HCT116 (cell line): ENCODE measurements at regions not wholly inside any gene's neighbourhood (a gene's known extent, or its start where the extent isn't known, plus 50 kb on each side); places are given as distances from the start of the nearest gene placed in this dataset.

Experiments used
- ATAC-seq: fragments of 200-7000 bp; cut with Tn5 transposase; 2 replicates; pipeline ENCODE4 v1.9.1; 2020; ENCODE audit warnings: mild to moderate bottlenecking, moderate library complexity
- BruUV-seq: library from RNA; stranded (reverse); fragments of 400-500 nt; replicated peaks from 2 replicates; lab custom pipeline; 2021; lab: Mats Ljungman, UMichigan
- CTCF ChIA-PET: fragments of 300-600 bp; sonication (Branson Sonifier 250); formaldehyde crosslinking; loops from one replicate; lab custom pipeline; 2021; ENCODE audit warnings: antibody characterized with exemption; lab: Charles Lee
- POLR2A ChIA-PET: fragments of 300-600, 350-600 bp; sonication (Branson Sonifier 250); formaldehyde crosslinking; loops from one replicate; lab custom pipeline; 2021; ENCODE audit warnings: antibody characterized with exemption; lab: Charles Lee
- RAD21 ChIA-PET, 2 experiments: fragments of 300-600 bp; sonication (Branson Sonifier 250); formaldehyde crosslinking; loops; one replicate each; lab custom pipeline; 2023; ENCODE audit warnings: low total read pairs in 2 of 2; ENCODE audit not compliant: uncharacterized antibody in 2 of 2, unreplicated experiment in 2 of 2, low non-redundant PET in 1 of 2; lab: Charles Lee
- DNase-seq: peaks from one replicate; pipeline ENCODE4 v3.0.0-alpha.2; 2010; ENCODE audit warnings: low read depth, low spot score
- H2AFZ ChIP-seq: fragments of 200-600 bp; shearing (Covaris generic), sonication (generic); 2 replicates; pipeline ENCODE4 v1.6.1; 2017; ENCODE audit warnings: low read depth, mixed run types, mixed read lengths, antibody characterized with exemption, low read length; ENCODE audit not compliant: poor library complexity, severe bottlenecking
- H3K27ac ChIP-seq: 2 replicates; pipeline ENCODE4 v1.5.1; 2012; ENCODE audit warnings: low read depth, low read length
- H3K27me3 ChIP-seq: fragments of 200-600 bp; sonication (generic); 2 replicates; pipeline ENCODE4 v1.6.1; 2016; ENCODE audit warnings: mixed run types, low read length, mixed read lengths; ENCODE audit not compliant: insufficient read depth
- H3K36me3 ChIP-seq, 2 experiments: fragments of 200-500 bp in 1 of 2; fragments of 200-600 bp in 1 of 2; sonication (Bioruptor generic) in 1 of 2; sonication (generic) in 1 of 2; 2 replicates each; pipeline versions ENCODE4 v1.5.1 to v1.6.1; 2014 to 2016; ENCODE audit warnings: low read length in 2 of 2, inconsistent platforms in 1 of 2, mixed read lengths in 1 of 2, mixed run types in 1 of 2; ENCODE audit not compliant: insufficient read depth in 2 of 2, control insufficient read depth in 1 of 2
- H3K4me1 ChIP-seq, 2 experiments: fragments of 200-600 bp in 1 of 2; sonication (generic) in 1 of 2; 2 replicates each; pipeline versions ENCODE4 v1.5.1 to v1.6.1; 2012 to 2017; ENCODE audit warnings: low read length in 2 of 2, inconsistent platforms in 1 of 2, mild to moderate bottlenecking in 1 of 2, mixed read lengths in 1 of 2, mixed run types in 1 of 2, moderate library complexity in 1 of 2; ENCODE audit not compliant: insufficient read depth in 2 of 2, control insufficient read depth in 1 of 2
- H3K4me2 ChIP-seq: fragments of 200-600 bp; sonication (generic); 2 replicates; pipeline ENCODE4 v1.6.1; 2017; ENCODE audit warnings: mixed run types, low read length, mixed read lengths
- H3K4me3 ChIP-seq, 2 experiments: fragments of 200-600 bp in 1 of 2; sonication (generic) in 1 of 2; replicated peaks in 1 of 2; 2 replicates each; pipeline ENCODE4 v1.5.1; 2011 to 2016; ENCODE audit warnings: low read length in 2 of 2, control low read depth in 1 of 2, low read depth in 1 of 2, mild to moderate bottlenecking in 1 of 2, mixed read lengths in 1 of 2, mixed run types in 1 of 2
- H3K79me2 ChIP-seq: fragments of 200-600 bp; sonication (generic); 2 replicates; pipeline ENCODE4 v1.6.1; 2017; ENCODE audit warnings: mild to moderate bottlenecking, mixed run types, low read length, moderate library complexity, mixed read lengths; ENCODE audit not compliant: insufficient read depth
- H3K9ac ChIP-seq: fragments of 200-600 bp; sonication (generic); 2 replicates; pipeline ENCODE4 v1.6.1; 2016; ENCODE audit warnings: low read length, mixed read lengths
- H3K9me2 ChIP-seq: fragments of 200-600 bp; sonication (generic), shearing (Covaris generic); 2 replicates; pipeline ENCODE4 v1.6.1; 2017; ENCODE audit warnings: mixed run types, mild to moderate bottlenecking, moderate library complexity; ENCODE audit not compliant: insufficient read depth
- H3K9me3 ChIP-seq, 2 experiments: fragments of 200-500 bp in 1 of 2; fragments of 200-600 bp in 1 of 2; sonication (Bioruptor generic) in 1 of 2; sonication (generic) in 1 of 2; 2 replicates each; pipeline ENCODE4 v1.6.1; 2014 to 2017; ENCODE audit warnings: low read length in 2 of 2, mixed read lengths in 2 of 2, inconsistent platforms in 1 of 2, low read depth in 1 of 2, mild to moderate bottlenecking in 1 of 2, mixed run types in 1 of 2, moderate library complexity in 1 of 2; ENCODE audit not compliant: control insufficient read depth in 1 of 2, insufficient read depth in 1 of 2
- H4K20me1 ChIP-seq: fragments of 200-600 bp; sonication (generic), shearing (Covaris generic); 2 replicates; pipeline ENCODE4 v1.6.1; 2017; ENCODE audit warnings: mixed run types, mild to moderate bottlenecking, moderate library complexity; ENCODE audit not compliant: insufficient read depth
- ATF3 ChIP-seq: IDR thresholded peaks from 2 replicates; pipeline ENCODE4 v1.6.1; 2012
- CBX3 ChIP-seq: IDR thresholded peaks from 2 replicates; pipeline ENCODE4 v1.6.1; 2012; ENCODE audit warnings: low read depth
- FOSL1 ChIP-seq: IDR thresholded peaks from 2 replicates; pipeline ENCODE4 v1.6.1; 2012; ENCODE audit warnings: low read depth
- POLR2AphosphoS5 ChIP-seq: IDR thresholded peaks from 2 replicates; pipeline ENCODE4 v1.6.1; 2011; ENCODE audit warnings: mild to moderate bottlenecking, low read depth, low read length, moderate library complexity
- RAD21 ChIP-seq: IDR thresholded peaks from 2 replicates; pipeline ENCODE4 v1.6.1; 2012; ENCODE audit warnings: low read depth, mild to moderate bottlenecking
- REST ChIP-seq: IDR thresholded peaks from 2 replicates; pipeline ENCODE4 v1.6.1; 2012; ENCODE audit warnings: low read depth
- SRF ChIP-seq: IDR thresholded peaks from 2 replicates; pipeline ENCODE4 v1.6.1; 2012; ENCODE audit warnings: low read depth
- TCF7L2 ChIP-seq: IDR thresholded peaks from 2 replicates; pipeline ENCODE4 v1.7.0; 2011; ENCODE audit warnings: borderline replicate concordance, inconsistent platforms; ENCODE audit not compliant: insufficient read depth, insufficient read length; ENCODE audit errors: extremely low read depth
- YY1 ChIP-seq: IDR thresholded peaks from 2 replicates; pipeline ENCODE4 v1.6.1; 2011; ENCODE audit warnings: low read length, low read depth, moderate library complexity, mild to moderate bottlenecking; ENCODE audit not compliant: insufficient replicate concordance; ENCODE audit errors: extremely low read depth
- ZNF274 ChIP-seq: fragments of 200-500 bp; sonication (Bioruptor generic); IDR thresholded peaks from 2 replicates; pipeline ENCODE4 v1.6.1; 2014; ENCODE audit warnings: mild to moderate bottlenecking, low read depth, low read length, inconsistent platforms
- intact Hi-C: fragments of 100-400 bp; cut with micrococcal nuclease; formaldehyde crosslinking; loops from 2 replicates; pipeline ENCODE4 v1.10.0; 2022

- no peak overlapping the region for H2AFZ ChIP-seq
- no peak overlapping the region for H3K9ac ChIP-seq
- no peak overlapping the region for H3K27ac ChIP-seq
- intact Hi-C loops: loop anchor here (2.0 kb wide), 1 partner anchor 477 kb away; no protein-coding TSS in a partner anchor
- ChIA-PET RAD21 (no interaction called here), CTCF (no interaction called here)
- H3K4me3 ChIP-seq: no peak overlapping the region
- H4K20me1 ChIP-seq: no peaks in the 10 kb centered on the region
- no peak for TF ChIP-seq FOSL1
- TF ChIP-seq POLR2AphosphoS5: no peak
- no peak for TF ChIP-seq TCF7L2
- no peak for TF ChIP-seq ZNF274
- TF ChIP-seq SRF: no peak
- no peak for TF ChIP-seq CBX3
- no peak for TF ChIP-seq YY1
- no peak for TF ChIP-seq ATF3
- TF ChIP-seq RAD21: no peak
- TF ChIP-seq REST: no peak
- TF ChIP-seq, all 23 proteins: peak for 0
- ATAC-seq (no peak), DNase-seq (no peak)
- no peaks in the 10 kb centered on the region for H3K36me3 ChIP-seq
- H3K79me2 ChIP-seq: no peaks in the 10 kb centered on the region
- H3K4me2 ChIP-seq: no peak overlapping the region
- H3K9me2 ChIP-seq: no peaks in the 10 kb centered on the region
- BruUV-seq: no TSS peak
- no peaks in the 10 kb centered on the region for H3K27me3 ChIP-seq
- H3K4me1 ChIP-seq: no peaks in the 10 kb centered on the region
- H3K9me3 ChIP-seq: peaks cover 0 to 14% of the 10 kb centered on the region in 2 experiments; a peak in 1 of 4 replicates
- POLR2A ChIA-PET: no interaction called here
Observed at GRCh38 chr2:122451697-122452096, 696.2 kb downstream of the TSN start.
